ENCODE measurements at regions not wholly inside any gene's neighbourhood (a gene's known extent, or its start where the extent isn't known, plus 50 kb on each side); places are given as distances from the start of the nearest gene placed in this dataset.
A peak's percentile ranks its signal among the peaks of the same experiment; 100 is the strongest.
"Not testable (repeated sequence)": the region's sequence is repeated elsewhere in the genome, so short reads cannot be mapped to it uniquely, and the experiment has no call there.

- TF ChIP-seq CTCF (conservative IDR thresholded peaks at IDR 0.05), result no peak
- H3K27ac ChIP-seq, result no peak overlapping the region
Observed at GRCh38 chr3:66931291-66931690, 66.8 kb upstream of the KBTBD8 start.

- no peak overlapping the region for H3K27ac ChIP-seq
- no peak for TF ChIP-seq CTCF (conservative IDR thresholded peaks at IDR 0.05)
Observed at GRCh38 chr3:66931699-66932098, 66.4 kb upstream of the KBTBD8 start.

GRCh38 chr3:66933233-66933632 lies 64.9 kb upstream of the KBTBD8 start:
- H3K27ac ChIP-seq, result no peak overlapping the region
- TF ChIP-seq CTCF (conservative IDR thresholded peaks at IDR 0.05), result no peak

GRCh38 chr3:66934041-66934440 lies 64.1 kb upstream of the KBTBD8 start:
- no peak for TF ChIP-seq CTCF (conservative IDR thresholded peaks at IDR 0.05)
- H3K27ac ChIP-seq, result no peak overlapping the region

GRCh38 chr3:66934725-66935124 lies 63.4 kb upstream of the KBTBD8 start:
- no peak overlapping the region for H3K27ac ChIP-seq
- no peak for TF ChIP-seq CTCF (conservative IDR thresholded peaks at IDR 0.05)

- not testable (repeated sequence) for H3K27ac ChIP-seq
Observed at GRCh38 chr3:66937041-66937440, 61.1 kb upstream of the KBTBD8 start.

GRCh38 chr3:66938338-66938963 lies 59.7 kb upstream of the KBTBD8 start:
- TF ChIP-seq CTCF (conservative IDR thresholded peaks at IDR 0.05), result peak; percentile 97
- H3K27ac ChIP-seq, result no peak overlapping the region

- no peak for TF ChIP-seq CTCF (conservative IDR thresholded peaks at IDR 0.05)
Observed at GRCh38 chr3:66948041-66948440, 50.1 kb upstream of the KBTBD8 start.

More at GRCh38 chr3:66948041-66948440, 50.1 kb upstream of the KBTBD8 start:
- no peak overlapping the region for H3K27ac ChIP-seq

Data from VCaP (cell line).